ENCODE measurements at regions not wholly inside any gene's neighbourhood (a gene's known extent, or its start where the extent isn't known, plus 50 kb on each side); places are given as distances from the start of the nearest gene placed in this dataset.

- Histone ChIP-seq H3K4me2 (ENCODE audit: insufficient read depth, low read length) (no peak overlapping the region), H2AFZ (ENCODE audit: low read depth, low read length) (no peak overlapping the region), H3K4me3 (no peak overlapping the region), H3K9me1 (ENCODE audit: control insufficient read depth, insufficient read depth, low read length) (no peaks in the 10 kb centered on the region), H4K20me1 (replicated peaks; ENCODE audit: control insufficient read depth, insufficient read depth, low read length) (no peaks in the 10 kb centered on the region), H3K27ac (ENCODE audit: extremely low read depth, low read depth, low read length) (no peak overlapping the region), H3K27me3 (ENCODE audit: control insufficient read depth in 2 of 2, insufficient read depth in 2 of 2, low read length in 2 of 2) (no peaks in the 10 kb centered on the region), H3K9me3 (replicated peaks; ENCODE audit: control insufficient read depth, insufficient read depth, low read depth, low read length) (no peaks in the 10 kb centered on the region; the same call in 1 of the 2 replicates), H3K36me3 (ENCODE audit: control insufficient read depth, insufficient read depth, low read length) (no peaks in the 10 kb centered on the region), H3K9ac (ENCODE audit: insufficient read depth in 1 of 2, low read depth in 2 of 2, low read length in 2 of 2) (no peak overlapping the region), H3K4me1 (replicated peaks in 1 of 2; ENCODE audit: control insufficient read depth in 2 of 2, insufficient read depth in 2 of 2, low read length in 2 of 2) (no peaks in the 10 kb centered on the region), H3K79me2 (ENCODE audit: control insufficient read depth, insufficient read depth, low read length) (no peaks in the 10 kb centered on the region)
- no peak for DNase-seq (ENCODE audit: extremely low read depth in 1 of 4, low spot score in 3 of 4)
- TF ChIP-seq SNIP1 (IDR thresholded peaks at IDR 0.05; ENCODE audit: low read depth) (no peak), PATZ1 (CRISPR knock-in tag; IDR thresholded peaks at IDR 0.05; ENCODE audit: borderline replicate concordance) (no peak), ATF2 (CRISPR knock-in tag; IDR thresholded peaks at IDR 0.05) (no peak), BRD9 (IDR thresholded peaks at IDR 0.05; ENCODE audit: low read depth, partially characterized antibody) (no peak), TFAM (CRISPR knock-in tag; conservative IDR thresholded peaks at IDR 0.05) (no peak), MECOM (CRISPR knock-in tag; IDR thresholded peaks at IDR 0.05) (no peak), ZC3H4 (CRISPR knock-in tag; IDR thresholded peaks at IDR 0.05; ENCODE audit: borderline replicate concordance) (no peak), NFIX (CRISPR knock-in tag; IDR thresholded peaks at IDR 0.05; ENCODE audit: low read depth) (no peak), PML (IDR thresholded peaks at IDR 0.05; ENCODE audit: low read length) (no peak), AFF1 (IDR thresholded peaks at IDR 0.05; ENCODE audit: low read depth in 1 of 2, partially characterized antibody in 2 of 2) (no peak)
- TF ChIP-seq, protein P1, sequence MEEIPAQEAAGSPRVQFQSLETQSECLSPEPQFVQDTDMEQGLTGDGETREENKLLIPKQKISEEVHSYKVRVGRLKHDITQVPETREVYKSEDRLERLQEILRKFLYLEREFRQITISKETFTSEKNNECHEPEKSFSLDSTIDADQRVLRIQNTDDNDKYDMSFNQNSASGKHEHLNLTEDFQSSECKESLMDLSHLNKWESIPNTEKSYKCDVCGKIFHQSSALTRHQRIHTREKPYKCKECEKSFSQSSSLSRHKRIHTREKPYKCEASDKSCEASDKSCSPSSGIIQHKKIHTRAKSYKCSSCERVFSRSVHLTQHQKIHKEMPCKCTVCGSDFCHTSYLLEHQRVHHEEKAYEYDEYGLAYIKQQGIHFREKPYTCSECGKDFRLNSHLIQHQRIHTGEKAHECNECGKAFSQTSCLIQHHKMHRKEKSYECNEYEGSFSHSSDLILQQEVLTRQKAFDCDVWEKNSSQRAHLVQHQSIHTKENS (CRISPR knock-in tag; IDR thresholded peaks at IDR 0.05) = no peak
- FAIRE-seq = no peak
- intact Hi-C loops (cut with micrococcal nuclease) (no loop called here), in situ Hi-C loops (cut with MboI) (no loop called here)
- ATAC-seq = no peak
- ChIA-PET POLR2A (no interaction called here), CTCF (ENCODE audit: low intra/inter-chr PET ratio) (no interaction called here)
- 0% methylated on average over 2 of the region's 2 CpGs for WGBS (ENCODE audit: insufficient coverage, low coverage, missing lambda C conversion rate)
- no TSS peak for BruUV-seq (replicated peaks)
Observed at GRCh38 chr5:35317586-35317985, 87.3 kb upstream of the PRLR start.
